SK-N-SH treated with all-trans-retinoic acid at 6 μM for 48 hours (cell line): ENCODE measurements at regions not wholly inside any gene's neighbourhood (a gene's known extent, or its start where the extent isn't known, plus 50 kb on each side); places are given as distances from the start of the nearest gene placed in this dataset.

Source experiments
- ATAC-seq: fragments of 200-7000 bp; cut with Tn5 transposase; 3 replicates; pipeline ENCODE4 v1.9.1; 2020; ENCODE audit warnings: mild to moderate bottlenecking, moderate library complexity
- ARNTL ChIP-seq: fragments of 450-650 bp; formaldehyde crosslinking; IDR thresholded peaks from 2 replicates; pipeline ENCODE4 v1.5.0; 2020; ENCODE audit warnings: low read depth, mild to moderate bottlenecking, moderate library complexity, borderline replicate concordance
- ESRRG ChIP-seq: fragments of 250-450 bp; sonication (Bioruptor Pico); IDR thresholded peaks from 2 replicates; pipeline ENCODE4 v1.6.1; 2021; ENCODE audit warnings: mild to moderate bottlenecking
- GLIS3 ChIP-seq: fragments of 250-450 bp; sonication (Bioruptor Pico); IDR thresholded peaks from 2 replicates; pipeline ENCODE4 v1.5.0; 2020; ENCODE audit warnings: mild to moderate bottlenecking, moderate library complexity
- ISL1 ChIP-seq: fragments of 250-450 bp; sonication (Bioruptor Pico); IDR thresholded peaks from 2 replicates; pipeline ENCODE4 v2.1.2; 2022; ENCODE audit warnings: mild to moderate bottlenecking, moderate library complexity
- OSR1 ChIP-seq: fragments of 250-450 bp; sonication (Bioruptor Pico); IDR thresholded peaks from 2 replicates; pipeline ENCODE4 v1.8.0; 2022; ENCODE audit warnings: moderate library complexity, mild to moderate bottlenecking, inconsistent platforms
- RARB ChIP-seq: fragments of 250-450 bp; sonication (Bioruptor Pico); IDR thresholded peaks from 2 replicates; pipeline ENCODE4 v1.8.0; 2021; ENCODE audit warnings: mild to moderate bottlenecking, moderate library complexity
- SNAI2 ChIP-seq: fragments of 250-450 bp; sonication (Bioruptor Pico); IDR thresholded peaks from 2 replicates; pipeline ENCODE4 v1.5.0; 2020; ENCODE audit warnings: mild to moderate bottlenecking, moderate library complexity
- TCF4 ChIP-seq: fragments of 250-450 bp; sonication (Bioruptor Pico); IDR thresholded peaks from 2 replicates; pipeline ENCODE4 v1.8.0; 2021; ENCODE audit warnings: mild to moderate bottlenecking, moderate library complexity, borderline replicate concordance
- TOX ChIP-seq: fragments of 250-450 bp; sonication (Bioruptor Pico); IDR thresholded peaks from 2 replicates; pipeline ENCODE4 v1.8.0; 2021; ENCODE audit warnings: mild to moderate bottlenecking, moderate library complexity, borderline replicate concordance
- ZC3H10 ChIP-seq: fragments of 250-450 bp; sonication (Bioruptor Pico); IDR thresholded peaks from 2 replicates; pipeline ENCODE4 v1.5.1; 2021; ENCODE audit warnings: mild to moderate bottlenecking, moderate library complexity
- ZFP3 ChIP-seq: fragments of 250-450 bp; sonication (Bioruptor Pico); IDR thresholded peaks from 2 replicates; pipeline ENCODE4 v1.5.0; 2020; ENCODE audit warnings: mild to moderate bottlenecking, moderate library complexity
- ZFP30 ChIP-seq: fragments of 450-650 bp; formaldehyde crosslinking; IDR thresholded peaks from 2 replicates; pipeline ENCODE4 v1.5.0; 2022; ENCODE audit warnings: mild to moderate bottlenecking, moderate library complexity
- ZNF565 ChIP-seq: fragments of 450-650 bp; formaldehyde crosslinking; conservative IDR thresholded peaks from 2 replicates; pipeline ENCODE4 v1.5.0; 2020; ENCODE audit warnings: low read depth, mild to moderate bottlenecking, moderate library complexity
- ZNF70 ChIP-seq: fragments of 450-650 bp; formaldehyde crosslinking; IDR thresholded peaks from 2 replicates; pipeline ENCODE4 v1.5.0; 2020; ENCODE audit warnings: mild to moderate bottlenecking, moderate library complexity
- ZNF8 ChIP-seq: fragments of 450-650 bp; formaldehyde crosslinking; IDR thresholded peaks from 2 replicates; pipeline ENCODE4 v1.5.0; 2020; ENCODE audit warnings: mild to moderate bottlenecking, moderate library complexity
- TF ChIP-seq, protein P1 (sequence below): fragments of 250-450 bp; sonication (Bioruptor Pico); IDR thresholded peaks from 2 replicates; pipeline ENCODE4 v1.5.0; 2020; ENCODE audit warnings: mild to moderate bottlenecking, moderate library complexity
- TF ChIP-seq, protein P2 (sequence below): fragments of 250-450 bp; sonication (Bioruptor Pico); IDR thresholded peaks from 2 replicates; pipeline ENCODE4 v1.5.1; 2021; ENCODE audit warnings: mild to moderate bottlenecking, moderate library complexity
- TF ChIP-seq, protein P3 (sequence below): fragments of 250-450 bp; sonication (Bioruptor Pico); IDR thresholded peaks from 2 replicates; pipeline ENCODE4 v1.8.0; 2020; ENCODE audit warnings: mild to moderate bottlenecking, moderate library complexity, borderline replicate concordance
- TF ChIP-seq, protein P4 (sequence below): fragments of 250-450 bp; sonication (Bioruptor Pico); IDR thresholded peaks from 2 replicates; pipeline ENCODE4 v1.8.0; 2021; ENCODE audit warnings: low read depth, mild to moderate bottlenecking, moderate library complexity, borderline replicate concordance
- TF ChIP-seq, protein P5 (sequence below): fragments of 250-450 bp; sonication (Bioruptor Pico); IDR thresholded peaks from 2 replicates; pipeline ENCODE4 v1.5.1; 2020; ENCODE audit warnings: low read depth, mild to moderate bottlenecking, moderate library complexity

DNA sequence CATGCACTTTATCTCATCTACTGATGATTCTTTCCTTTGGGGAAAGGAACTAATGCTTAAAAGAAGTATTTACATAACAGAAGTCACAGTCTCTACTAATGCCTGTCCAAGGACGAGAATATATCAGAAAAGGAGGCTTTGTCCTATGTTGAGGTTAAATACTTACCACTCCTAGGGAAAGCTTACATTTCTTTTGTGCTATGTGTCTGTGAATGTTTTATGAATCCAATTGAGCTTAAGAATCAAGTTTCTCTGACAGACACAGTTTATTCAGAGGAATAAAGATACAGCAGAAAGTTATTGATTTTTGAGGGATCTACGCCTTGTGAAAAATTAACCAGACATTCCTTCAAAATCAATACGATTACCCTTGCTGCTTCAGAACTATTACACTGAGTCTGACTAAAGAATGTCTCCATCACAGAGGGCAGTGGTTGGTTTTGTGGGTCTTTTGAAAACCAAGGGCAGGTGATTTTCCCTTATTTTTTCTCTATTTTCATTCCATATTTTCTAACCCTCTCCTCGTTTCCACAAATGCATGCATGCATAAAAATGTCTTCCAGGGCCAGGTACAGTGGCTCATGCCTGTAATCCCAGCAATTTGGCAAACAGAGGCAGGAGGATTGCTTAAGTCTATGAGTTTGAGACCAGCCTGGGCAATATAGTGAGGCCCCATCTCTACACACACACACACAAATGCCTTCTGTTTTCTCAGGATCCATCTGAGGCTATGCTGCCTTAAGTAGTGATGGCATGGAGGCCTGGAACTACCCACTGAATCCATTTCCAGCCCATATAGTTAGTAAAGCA is 1095.1 kb downstream of the GALC start:
- TF ChIP-seq ZNF565 (no peak), ZC3H10 (CRISPR knock-in tag) (no peak), TOX (CRISPR knock-in tag) (no peak), ZFP3 (CRISPR knock-in tag) (no peak), RARB (CRISPR knock-in tag) (no peak), SNAI2 (CRISPR knock-in tag) (no peak), ISL1 (CRISPR knock-in tag) (no peak)
- TF ChIP-seq, protein P1, sequence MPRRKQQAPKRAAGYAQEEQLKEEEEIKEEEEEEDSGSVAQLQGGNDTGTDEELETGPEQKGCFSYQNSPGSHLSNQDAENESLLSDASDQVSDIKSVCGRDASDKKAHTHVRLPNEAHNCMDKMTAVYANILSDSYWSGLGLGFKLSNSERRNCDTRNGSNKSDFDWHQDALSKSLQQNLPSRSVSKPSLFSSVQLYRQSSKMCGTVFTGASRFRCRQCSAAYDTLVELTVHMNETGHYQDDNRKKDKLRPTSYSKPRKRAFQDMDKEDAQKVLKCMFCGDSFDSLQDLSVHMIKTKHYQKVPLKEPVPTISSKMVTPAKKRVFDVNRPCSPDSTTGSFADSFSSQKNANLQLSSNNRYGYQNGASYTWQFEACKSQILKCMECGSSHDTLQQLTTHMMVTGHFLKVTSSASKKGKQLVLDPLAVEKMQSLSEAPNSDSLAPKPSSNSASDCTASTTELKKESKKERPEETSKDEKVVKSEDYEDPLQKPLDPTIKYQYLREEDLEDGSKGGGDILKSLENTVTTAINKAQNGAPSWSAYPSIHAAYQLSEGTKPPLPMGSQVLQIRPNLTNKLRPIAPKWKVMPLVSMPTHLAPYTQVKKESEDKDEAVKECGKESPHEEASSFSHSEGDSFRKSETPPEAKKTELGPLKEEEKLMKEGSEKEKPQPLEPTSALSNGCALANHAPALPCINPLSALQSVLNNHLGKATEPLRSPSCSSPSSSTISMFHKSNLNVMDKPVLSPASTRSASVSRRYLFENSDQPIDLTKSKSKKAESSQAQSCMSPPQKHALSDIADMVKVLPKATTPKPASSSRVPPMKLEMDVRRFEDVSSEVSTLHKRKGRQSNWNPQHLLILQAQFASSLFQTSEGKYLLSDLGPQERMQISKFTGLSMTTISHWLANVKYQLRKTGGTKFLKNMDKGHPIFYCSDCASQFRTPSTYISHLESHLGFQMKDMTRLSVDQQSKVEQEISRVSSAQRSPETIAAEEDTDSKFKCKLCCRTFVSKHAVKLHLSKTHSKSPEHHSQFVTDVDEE: no peak
- no peak for ATAC-seq

DNA sequence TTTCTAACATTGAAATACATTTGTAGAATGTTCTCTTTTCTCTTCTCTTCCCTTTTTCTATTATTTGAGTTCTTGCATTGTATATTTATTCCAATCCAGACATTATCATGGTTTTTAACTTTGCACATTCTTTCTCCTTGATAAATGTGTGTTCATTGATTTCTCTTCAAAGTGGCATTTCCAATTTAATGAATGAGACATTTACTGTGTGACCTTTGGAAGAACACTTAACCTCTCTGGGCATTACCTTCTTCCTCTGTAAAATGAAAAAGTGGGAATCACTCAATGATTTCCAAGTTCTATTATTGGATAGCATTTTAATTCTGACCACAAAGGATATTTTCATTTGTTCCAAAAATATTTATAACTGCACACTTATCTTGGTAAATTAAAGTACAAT is 1095.8 kb downstream of the GALC start:
- no peak for ATAC-seq
- TF ChIP-seq, protein P2, sequence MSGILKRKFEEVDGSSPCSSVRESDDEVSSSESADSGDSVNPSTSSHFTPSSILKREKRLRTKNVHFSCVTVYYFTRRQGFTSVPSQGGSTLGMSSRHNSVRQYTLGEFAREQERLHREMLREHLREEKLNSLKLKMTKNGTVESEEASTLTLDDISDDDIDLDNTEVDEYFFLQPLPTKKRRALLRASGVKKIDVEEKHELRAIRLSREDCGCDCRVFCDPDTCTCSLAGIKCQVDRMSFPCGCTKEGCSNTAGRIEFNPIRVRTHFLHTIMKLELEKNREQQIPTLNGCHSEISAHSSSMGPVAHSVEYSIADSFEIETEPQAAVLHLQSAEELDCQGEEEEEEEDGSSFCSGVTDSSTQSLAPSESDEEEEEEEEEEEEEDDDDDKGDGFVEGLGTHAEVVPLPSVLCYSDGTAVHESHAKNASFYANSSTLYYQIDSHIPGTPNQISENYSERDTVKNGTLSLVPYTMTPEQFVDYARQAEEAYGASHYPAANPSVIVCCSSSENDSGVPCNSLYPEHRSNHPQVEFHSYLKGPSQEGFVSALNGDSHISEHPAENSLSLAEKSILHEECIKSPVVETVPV: no peak
- TF ChIP-seq RARB (CRISPR knock-in tag) (no peak), ZNF70 (no peak), TCF4 (CRISPR knock-in tag) (no peak), TOX (CRISPR knock-in tag) (no peak), ZFP30 (CRISPR knock-in tag) (no peak), GLIS3 (CRISPR knock-in tag) (no peak), ZC3H10 (CRISPR knock-in tag) (no peak), ARNTL (CRISPR knock-in tag) (no peak), OSR1 (CRISPR knock-in tag) (no peak), ZNF565 (no peak), SNAI2 (CRISPR knock-in tag) (no peak), ZNF8 (no peak), ESRRG (CRISPR knock-in tag) (no peak), ISL1 (CRISPR knock-in tag) (no peak)
- TF ChIP-seq, protein P1: no peak
- TF ChIP-seq, protein P3, sequence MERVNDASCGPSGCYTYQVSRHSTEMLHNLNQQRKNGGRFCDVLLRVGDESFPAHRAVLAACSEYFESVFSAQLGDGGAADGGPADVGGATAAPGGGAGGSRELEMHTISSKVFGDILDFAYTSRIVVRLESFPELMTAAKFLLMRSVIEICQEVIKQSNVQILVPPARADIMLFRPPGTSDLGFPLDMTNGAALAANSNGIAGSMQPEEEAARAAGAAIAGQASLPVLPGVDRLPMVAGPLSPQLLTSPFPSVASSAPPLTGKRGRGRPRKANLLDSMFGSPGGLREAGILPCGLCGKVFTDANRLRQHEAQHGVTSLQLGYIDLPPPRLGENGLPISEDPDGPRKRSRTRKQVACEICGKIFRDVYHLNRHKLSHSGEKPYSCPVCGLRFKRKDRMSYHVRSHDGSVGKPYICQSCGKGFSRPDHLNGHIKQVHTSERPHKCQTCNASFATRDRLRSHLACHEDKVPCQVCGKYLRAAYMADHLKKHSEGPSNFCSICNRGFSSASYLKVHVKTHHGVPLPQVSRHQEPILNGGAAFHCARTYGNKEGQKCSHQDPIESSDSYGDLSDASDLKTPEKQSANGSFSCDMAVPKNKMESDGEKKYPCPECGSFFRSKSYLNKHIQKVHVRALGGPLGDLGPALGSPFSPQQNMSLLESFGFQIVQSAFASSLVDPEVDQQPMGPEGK (CRISPR knock-in tag): no peak
- TF ChIP-seq, protein P4, sequence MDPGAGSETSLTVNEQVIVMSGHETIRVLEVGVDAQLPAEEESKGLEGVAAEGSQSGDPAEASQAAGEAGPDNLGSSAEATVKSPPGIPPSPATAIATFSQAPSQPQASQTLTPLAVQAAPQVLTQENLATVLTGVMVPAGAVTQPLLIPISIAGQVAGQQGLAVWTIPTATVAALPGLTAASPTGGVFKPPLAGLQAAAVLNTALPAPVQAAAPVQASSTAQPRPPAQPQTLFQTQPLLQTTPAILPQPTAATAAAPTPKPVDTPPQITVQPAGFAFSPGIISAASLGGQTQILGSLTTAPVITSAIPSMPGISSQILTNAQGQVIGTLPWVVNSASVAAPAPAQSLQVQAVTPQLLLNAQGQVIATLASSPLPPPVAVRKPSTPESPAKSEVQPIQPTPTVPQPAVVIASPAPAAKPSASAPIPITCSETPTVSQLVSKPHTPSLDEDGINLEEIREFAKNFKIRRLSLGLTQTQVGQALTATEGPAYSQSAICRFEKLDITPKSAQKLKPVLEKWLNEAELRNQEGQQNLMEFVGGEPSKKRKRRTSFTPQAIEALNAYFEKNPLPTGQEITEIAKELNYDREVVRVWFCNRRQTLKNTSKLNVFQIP (CRISPR knock-in tag): no peak
- TF ChIP-seq, protein P5, sequence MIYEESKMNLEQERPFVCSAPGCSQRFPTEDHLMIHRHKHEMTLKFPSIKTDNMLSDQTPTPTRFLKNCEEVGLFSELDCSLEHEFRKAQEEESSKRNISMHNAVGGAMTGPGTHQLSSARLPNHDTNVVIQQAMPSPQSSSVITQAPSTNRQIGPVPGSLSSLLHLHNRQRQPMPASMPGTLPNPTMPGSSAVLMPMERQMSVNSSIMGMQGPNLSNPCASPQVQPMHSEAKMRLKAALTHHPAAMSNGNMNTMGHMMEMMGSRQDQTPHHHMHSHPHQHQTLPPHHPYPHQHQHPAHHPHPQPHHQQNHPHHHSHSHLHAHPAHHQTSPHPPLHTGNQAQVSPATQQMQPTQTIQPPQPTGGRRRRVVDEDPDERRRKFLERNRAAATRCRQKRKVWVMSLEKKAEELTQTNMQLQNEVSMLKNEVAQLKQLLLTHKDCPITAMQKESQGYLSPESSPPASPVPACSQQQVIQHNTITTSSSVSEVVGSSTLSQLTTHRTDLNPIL: no peak
